Esophagus squamous epithelium (tissue), 5 donors: ENCODE measurements at regions not wholly inside any gene's neighbourhood (a gene's known extent, or its start where the extent isn't known, plus 50 kb on each side); places are given as distances from the start of the nearest gene placed in this dataset.

Experiments used
- DNase-seq: peaks from one replicate; lab custom pipeline; 2025; lab: John Stamatoyannopoulos, UW
- H3K27ac ChIP-seq, 4 donors: fragments of 200-600 bp; sonication (generic); one replicate each; pipeline ENCODE4 v1.5.1; 2016 to 2019; ENCODE audit warnings: mild to moderate bottlenecking in 1 of 4
- H3K27me3 ChIP-seq, 4 donors: fragments of 200-600 bp; sonication (generic); 1 replicate in 3 of 4; 2 replicates in 1 of 4; pipeline versions ENCODE4 v1.5.1 to v1.6.0; 2017 to 2021; ENCODE audit warnings: antibody characterized with exemption in 1 of 4
- H3K36me3 ChIP-seq, 3 donors: fragments of 200-600 bp; sonication (generic); one replicate each; pipeline ENCODE4 v1.5.1; 2016 to 2019
- H3K4me1 ChIP-seq, 3 donors: fragments of 200-600 bp; sonication (generic); one replicate each; pipeline ENCODE4 v1.5.1; 2017 to 2019
- H3K4me3 ChIP-seq, 4 donors: fragments of 200-600 bp; sonication (generic); 1 replicate in 3 of 4; 2 replicates in 1 of 4; pipeline ENCODE4 v1.5.1; 2016 to 2019; ENCODE audit warnings: mild to moderate bottlenecking in 2 of 4, moderate library complexity in 1 of 4
- H3K9me3 ChIP-seq, 3 donors: fragments of 200-600 bp; sonication (generic); one replicate each; pipeline ENCODE4 v1.5.1; 2016 to 2019
- POLR2A ChIP-seq, 4 donors: fragments of 450-650 bp; IDR thresholded peaks; one replicate each; pipeline ENCODE4 v1.6.1; 2017; ENCODE audit warnings: antibody characterized with exemption in 4 of 4, mild to moderate bottlenecking in 4 of 4, moderate library complexity in 3 of 4
- WGBS, 2 donors: methylation state at CpG; one replicate each; pipeline ENCODE4 v1.1.5; 2018; 5-methylcytosine and 5-hydroxymethylcytosine counted together
- intact Hi-C: fragments of 100-400 bp; cut with DNase I; formaldehyde crosslinking; loops from one replicate; pipeline ENCODE4 v1.15.0; 2022
- TF ChIP-seq, protein P1 (sequence below), 6 experiments: fragments of 450-650 bp in 4 of 6; fragments of 200-600 bp in 2 of 6; sonication (generic) in 2 of 6; IDR thresholded peaks; one replicate each; pipeline ENCODE4 v1.5.1; 2016 to 2019; ENCODE audit warnings: antibody characterized with exemption in 6 of 6, mild to moderate bottlenecking in 4 of 6, moderate library complexity in 4 of 6
- donor health status: DM: yes; HTN: yes; CAD: no.

DNA sequence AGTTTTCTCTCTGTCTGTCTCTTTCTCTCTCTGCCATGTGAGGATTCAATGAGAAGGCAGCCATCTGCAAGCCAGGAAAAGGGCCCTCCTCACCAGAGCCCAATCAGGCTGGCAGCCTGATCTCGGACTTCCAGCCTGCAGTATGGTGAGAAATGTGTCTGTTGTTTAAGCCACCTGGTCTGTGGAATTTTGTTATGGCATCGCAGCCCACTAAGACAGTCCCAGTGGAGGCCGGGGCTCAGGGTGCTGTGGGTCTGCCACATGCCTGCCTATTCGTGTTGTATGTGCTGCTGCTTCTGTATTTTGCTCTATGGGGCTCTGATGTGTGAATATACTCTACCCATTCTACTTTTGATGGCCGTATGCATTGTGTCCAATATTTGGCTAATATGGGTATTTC lies 139.0 kb upstream of the HS6ST1 start:
- Histone ChIP-seq H3K4me3 (no peak overlapping the region), H3K9me3 (peaks cover 0 to 5% (median 3%) of the 10 kb centered on the region in 3 donors), H3K27ac (no peak overlapping the region), H3K36me3 (no peaks in the 10 kb centered on the region), H3K27me3 (peaks cover 0 to 8% (median 0%) of the 10 kb centered on the region in 4 donors), H3K4me1 (no peaks in the 10 kb centered on the region)
- no peak for DNase-seq
- TF ChIP-seq, protein P1, sequence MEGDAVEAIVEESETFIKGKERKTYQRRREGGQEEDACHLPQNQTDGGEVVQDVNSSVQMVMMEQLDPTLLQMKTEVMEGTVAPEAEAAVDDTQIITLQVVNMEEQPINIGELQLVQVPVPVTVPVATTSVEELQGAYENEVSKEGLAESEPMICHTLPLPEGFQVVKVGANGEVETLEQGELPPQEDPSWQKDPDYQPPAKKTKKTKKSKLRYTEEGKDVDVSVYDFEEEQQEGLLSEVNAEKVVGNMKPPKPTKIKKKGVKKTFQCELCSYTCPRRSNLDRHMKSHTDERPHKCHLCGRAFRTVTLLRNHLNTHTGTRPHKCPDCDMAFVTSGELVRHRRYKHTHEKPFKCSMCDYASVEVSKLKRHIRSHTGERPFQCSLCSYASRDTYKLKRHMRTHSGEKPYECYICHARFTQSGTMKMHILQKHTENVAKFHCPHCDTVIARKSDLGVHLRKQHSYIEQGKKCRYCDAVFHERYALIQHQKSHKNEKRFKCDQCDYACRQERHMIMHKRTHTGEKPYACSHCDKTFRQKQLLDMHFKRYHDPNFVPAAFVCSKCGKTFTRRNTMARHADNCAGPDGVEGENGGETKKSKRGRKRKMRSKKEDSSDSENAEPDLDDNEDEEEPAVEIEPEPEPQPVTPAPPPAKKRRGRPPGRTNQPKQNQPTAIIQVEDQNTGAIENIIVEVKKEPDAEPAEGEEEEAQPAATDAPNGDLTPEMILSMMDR (IDR thresholded peaks at IDR 0.05) = no peak
- no peak for TF ChIP-seq POLR2A (IDR thresholded peaks at IDR 0.05)
- intact Hi-C loops = no loop called here
- 56 to 70% methylated on average over 5 of the region's 5 CpGs for WGBS, 2 donors

DNA sequence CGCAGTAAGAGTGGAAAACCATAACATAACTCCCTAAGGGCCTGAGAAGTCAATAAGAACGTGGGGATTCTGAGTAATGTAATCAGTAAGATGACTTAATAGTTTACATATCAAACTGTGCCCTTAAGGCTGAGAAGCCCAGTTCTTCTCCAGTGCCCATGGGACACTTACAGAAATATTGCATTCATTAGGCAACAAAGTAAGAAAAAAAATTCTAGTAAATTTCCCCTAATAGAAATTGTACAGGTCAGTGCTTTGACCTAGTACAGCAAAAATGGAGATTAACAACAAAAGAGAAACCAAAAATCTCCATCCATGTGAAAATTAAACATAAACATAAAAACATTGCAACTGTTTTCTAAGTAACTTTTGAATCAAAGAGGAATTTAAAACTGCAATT lies 139.8 kb upstream of the HS6ST1 start:
- intact Hi-C loops = no loop called here
- no peaks in the 10 kb centered on the region for H3K4me1 ChIP-seq
- peaks cover 0 to 5% (median 3%) of the 10 kb centered on the region in 3 donors for H3K9me3 ChIP-seq
- TF ChIP-seq, protein P1 (IDR thresholded peaks at IDR 0.05) = no peak
- TF ChIP-seq POLR2A (IDR thresholded peaks at IDR 0.05) = no peak
- no peak overlapping the region for H3K27ac ChIP-seq
- WGBS, 2 donors = 37 to 44% methylated on average over 2 of the region's 2 CpGs
- H3K4me3 ChIP-seq = no peak overlapping the region
- H3K27me3 ChIP-seq = peaks cover 0 to 4% (median 0%) of the 10 kb centered on the region in 4 donors
- DNase-seq = no peak
- H3K36me3 ChIP-seq = no peaks in the 10 kb centered on the region

DNA sequence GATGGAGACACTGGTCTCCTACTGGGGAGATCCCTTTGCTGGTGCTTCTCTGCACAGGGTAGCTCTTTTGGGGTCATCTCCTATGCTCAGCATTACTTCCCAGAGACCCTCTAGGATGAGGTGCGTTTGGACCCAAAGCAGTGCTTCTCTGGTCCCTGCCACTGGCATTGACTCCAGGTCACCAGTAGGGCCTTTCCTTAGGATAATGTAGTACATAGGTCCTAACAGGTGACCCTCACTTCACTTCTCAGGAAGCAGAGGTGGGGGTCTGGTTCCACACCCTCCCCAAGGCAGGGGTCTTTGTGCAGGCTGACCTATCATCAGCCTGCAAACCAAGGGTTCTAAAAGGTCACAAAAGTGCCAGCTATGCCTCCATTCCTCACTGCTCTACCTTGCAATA lies 145.8 kb upstream of the HS6ST1 start:
- no peak overlapping the region for H3K4me3 ChIP-seq
- H3K36me3 ChIP-seq = no peaks in the 10 kb centered on the region
- H3K4me1 ChIP-seq = peaks cover 0 to 25% (median 5%) of the 10 kb centered on the region in 3 donors
- no peak for DNase-seq
- peaks cover 0 to 31% (median 8%) of the 10 kb centered on the region in 3 donors for H3K9me3 ChIP-seq
- no peak for TF ChIP-seq POLR2A (IDR thresholded peaks at IDR 0.05)
- TF ChIP-seq, protein P1 (IDR thresholded peaks at IDR 0.05) = no peak
- 86% methylated on average over 1 of the region's 1 CpG; no CpG with 5 or more reads in 1 of the 2 donors for WGBS, 2 donors
- no peak overlapping the region for H3K27ac ChIP-seq
- intact Hi-C loops = no loop called here
- no peaks in the 10 kb centered on the region for H3K27me3 ChIP-seq

DNA sequence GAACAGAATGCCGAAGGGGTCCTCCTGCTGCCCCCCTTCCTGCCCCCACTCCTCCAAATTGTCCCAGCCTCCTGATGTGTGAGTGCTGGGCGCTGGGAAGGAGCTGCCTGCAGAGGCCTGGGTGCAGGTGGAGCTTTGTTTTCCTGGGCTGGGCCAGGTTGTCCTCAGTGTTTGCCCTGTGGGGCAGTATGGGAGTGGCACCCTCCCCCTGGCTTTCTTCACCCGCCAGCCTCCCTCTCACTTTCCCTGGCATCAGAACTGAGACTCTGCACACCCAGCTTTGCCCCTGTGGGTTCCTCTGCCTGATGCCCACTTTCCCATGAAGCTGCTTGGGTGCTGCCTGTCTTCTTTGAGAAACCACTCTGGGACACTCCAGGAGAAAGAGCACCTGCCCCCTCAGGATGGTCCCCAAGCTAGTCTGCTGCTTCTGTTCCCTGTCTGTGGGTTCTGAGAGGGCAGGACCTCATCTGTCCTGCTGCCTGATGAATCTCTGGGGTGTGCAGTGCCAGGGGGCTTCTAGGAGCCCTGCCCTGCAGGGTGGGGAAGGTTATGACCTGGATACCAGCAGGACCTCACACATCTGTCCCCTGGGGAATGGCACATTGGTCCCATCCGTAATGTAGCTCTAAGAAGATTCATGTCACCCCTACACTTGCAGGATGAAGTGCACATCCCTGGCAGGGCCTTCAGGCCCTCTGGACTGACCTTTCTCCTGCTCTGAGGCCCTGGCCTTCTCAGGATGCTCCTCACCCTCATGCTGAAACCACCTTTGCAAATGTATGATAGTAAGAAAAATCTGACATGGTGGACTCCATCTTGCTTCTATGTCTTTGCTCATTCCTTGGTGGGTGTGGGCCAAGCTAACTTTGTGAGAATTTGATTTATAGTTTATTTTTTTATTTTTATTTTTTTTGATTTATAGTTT lies 146.8 kb upstream of the HS6ST1 start:
- H3K27me3 ChIP-seq = no peaks in the 10 kb centered on the region
- TF ChIP-seq, protein P1 (IDR thresholded peaks at IDR 0.05) = no peak
- TF ChIP-seq POLR2A (IDR thresholded peaks at IDR 0.05) = no peak
- H3K9me3 ChIP-seq = peaks cover 0 to 41% (median 19%) of the 10 kb centered on the region in 3 donors
- H3K4me1 ChIP-seq = peaks cover 0 to 25% (median 5%) of the 10 kb centered on the region in 3 donors
- DNase-seq = no peak
- WGBS, 2 donors = 45 to 50% methylated on average over 3 to 4 of the region's 4 CpGs
- H3K36me3 ChIP-seq = no peaks in the 10 kb centered on the region
- no peak overlapping the region for H3K27ac ChIP-seq
- no peak overlapping the region for H3K4me3 ChIP-seq
- intact Hi-C loops = no loop called here

DNA sequence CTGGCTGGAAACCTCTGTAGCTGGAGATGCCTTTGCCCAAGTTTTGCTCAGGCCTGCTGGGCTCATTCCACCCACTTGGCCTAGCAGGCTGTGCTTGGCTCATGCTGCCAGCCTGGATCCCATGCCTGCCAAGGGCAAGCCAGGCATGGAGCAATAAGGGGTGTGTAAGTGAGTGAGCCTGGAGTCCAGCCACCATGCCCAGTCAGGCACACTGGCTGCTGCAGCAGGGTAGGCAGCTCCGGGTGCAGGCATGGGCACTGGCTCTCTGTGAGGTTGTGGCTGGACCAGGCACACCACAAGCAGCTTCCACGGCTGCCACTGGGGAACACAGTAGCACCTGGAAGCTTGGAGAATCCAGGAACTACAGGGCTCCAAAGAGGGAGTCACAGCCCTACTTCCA lies 147.7 kb upstream of the HS6ST1 start:
- Histone ChIP-seq H3K4me3 (no peak overlapping the region), H3K27ac (no peak overlapping the region), H3K4me1 (peaks cover 0 to 25% (median 5%) of the 10 kb centered on the region in 3 donors), H3K36me3 (no peaks in the 10 kb centered on the region), H3K9me3 (peaks cover 0 to 40% (median 18%) of the 10 kb centered on the region in 3 donors), H3K27me3 (no peaks in the 10 kb centered on the region)
- 44% methylated on average over 1 of the region's 2 CpGs; no CpG with 5 or more reads in 1 of the 2 donors for WGBS, 2 donors
- intact Hi-C loops = no loop called here
- TF ChIP-seq, protein P1 (IDR thresholded peaks at IDR 0.05) = no peak
- TF ChIP-seq POLR2A (IDR thresholded peaks at IDR 0.05) = no peak
- DNase-seq = no peak
